ENCODE measurements at regions not wholly inside any gene's neighbourhood (a gene's known extent, or its start where the extent isn't known, plus 50 kb on each side); places are given as distances from the start of the nearest gene placed in this dataset.

GRCh38 chr1:164380893-164381292, 178.1 kb upstream of the PBX1 start:
- DNase-seq (ENCODE audit: low read depth, low spot score) (no peak), ATAC-seq (no peak), FAIRE-seq (no peak)
- ChIA-PET POLR2A (no interaction called here), CTCF (no interaction called here), SMC1A (ENCODE audit: uncharacterized antibody, unreplicated experiment) (no interaction called here), RAD21 (ENCODE audit: unreplicated experiment) (no interaction called here)
- Histone ChIP-seq H2AFZ (ENCODE audit: control insufficient read depth, low read depth, low read length) (no peak overlapping the region), H3K27me3 (replicated peaks in 1 of 2; ENCODE audit: control insufficient read depth in 2 of 2, insufficient read depth in 2 of 2, low read length in 1 of 2) (no peaks in the 10 kb centered on the region), H3K9me3 (replicated peaks; ENCODE audit: control insufficient read depth, insufficient read depth, low read length) (no peaks in the 10 kb centered on the region), H3K4me2 (ENCODE audit: control insufficient read depth, insufficient read depth) (no peak overlapping the region), H3K79me2 (ENCODE audit: control insufficient read depth, insufficient read depth, low read length) (no peaks in the 10 kb centered on the region), H3K4me1 (ENCODE audit: control insufficient read depth, insufficient read depth, low read length) (no peaks in the 10 kb centered on the region), H3K27ac (ENCODE audit: control insufficient read depth, insufficient read depth) (no peak overlapping the region), H3K36me3 (ENCODE audit: control insufficient read depth in 2 of 2, insufficient read depth in 2 of 2, low read length in 1 of 2) (no peaks in the 10 kb centered on the region), H3K9ac (ENCODE audit: control insufficient read depth, insufficient read depth, low read length) (no peak overlapping the region), H3K4me3 (no peak overlapping the region), H4K20me1 (ENCODE audit: control insufficient read depth, insufficient read depth) (no peaks in the 10 kb centered on the region)
- intact Hi-C loops (cut with micrococcal nuclease; ENCODE audit: unreplicated experiment): no loop called here
- WGBS (ENCODE audit: insufficient coverage, insufficient replicate concordance, low lambda C conversion rate, missing lambda C conversion rate): 0% methylated on average over 4 of the region's 4 CpGs
- TF ChIP-seq EZH2 (IDR thresholded peaks at IDR 0.05; ENCODE audit: borderline replicate concordance, control insufficient read depth, low read depth, low read length): no peak
- no peak for TF ChIP-seq KAT2A (conservative IDR thresholded peaks at IDR 0.05; ENCODE audit: control insufficient read depth, low read depth, low read length)
- TF ChIP-seq RUNX3 (IDR thresholded peaks at IDR 0.05; ENCODE audit: low read length): no peak
- TF ChIP-seq, protein P1, sequence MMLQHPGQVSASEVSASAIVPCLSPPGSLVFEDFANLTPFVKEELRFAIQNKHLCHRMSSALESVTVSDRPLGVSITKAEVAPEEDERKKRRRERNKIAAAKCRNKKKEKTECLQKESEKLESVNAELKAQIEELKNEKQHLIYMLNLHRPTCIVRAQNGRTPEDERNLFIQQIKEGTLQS (IDR thresholded peaks at IDR 0.05; ENCODE audit: borderline replicate concordance, extremely low read depth, low read depth, low read length): no peak
- TF ChIP-seq SMAD5 (IDR thresholded peaks at IDR 0.05; ENCODE audit: low read depth): no peak
- BruUV-seq (replicated peaks): no TSS peak
- in situ Hi-C loops (cut with MboI): no loop called here

DNA sequence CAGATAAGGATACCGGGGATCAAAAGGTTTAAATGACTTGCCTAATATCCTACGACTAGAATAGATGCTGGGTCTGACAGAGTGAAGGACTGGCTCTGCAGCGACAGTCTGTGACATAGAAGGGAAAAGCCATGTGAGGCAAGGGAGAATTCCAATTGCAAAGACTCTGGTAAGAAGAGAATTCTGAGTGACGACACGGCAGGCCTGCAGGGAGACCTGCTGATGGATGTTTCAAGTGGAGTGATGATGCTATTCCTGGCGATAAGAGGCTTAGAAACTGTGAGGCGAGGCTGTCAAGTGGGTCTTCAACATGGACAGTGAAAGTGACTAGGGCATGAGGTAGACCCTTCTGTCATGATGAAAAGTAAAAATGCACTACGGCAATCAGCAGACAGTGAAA, 176.6 kb upstream of the PBX1 start:
- Histone ChIP-seq H3K79me2 (ENCODE audit: control insufficient read depth, insufficient read depth, low read length) (no peaks in the 10 kb centered on the region), H3K4me1 (ENCODE audit: control insufficient read depth, insufficient read depth, low read length) (no peaks in the 10 kb centered on the region), H3K27me3 (replicated peaks in 1 of 2; ENCODE audit: control insufficient read depth in 2 of 2, insufficient read depth in 2 of 2, low read length in 1 of 2) (no peaks in the 10 kb centered on the region), H4K20me1 (ENCODE audit: control insufficient read depth, insufficient read depth) (no peaks in the 10 kb centered on the region), H3K9ac (ENCODE audit: control insufficient read depth, insufficient read depth, low read length) (no peak overlapping the region), H3K4me2 (ENCODE audit: control insufficient read depth, insufficient read depth) (no peak overlapping the region), H2AFZ (ENCODE audit: control insufficient read depth, low read depth, low read length) (no peak overlapping the region), H3K36me3 (ENCODE audit: control insufficient read depth in 2 of 2, insufficient read depth in 2 of 2, low read length in 1 of 2) (no peaks in the 10 kb centered on the region), H3K4me3 (no peak overlapping the region), H3K9me3 (replicated peaks; ENCODE audit: control insufficient read depth, insufficient read depth, low read length) (no peaks in the 10 kb centered on the region), H3K27ac (ENCODE audit: control insufficient read depth, insufficient read depth) (no peak overlapping the region)
- intact Hi-C loops (cut with micrococcal nuclease; ENCODE audit: unreplicated experiment) (no loop called here), in situ Hi-C loops (cut with MboI) (no loop called here)
- ChIA-PET CTCF (no interaction called here), SMC1A (ENCODE audit: uncharacterized antibody, unreplicated experiment) (no interaction called here), RAD21 (ENCODE audit: unreplicated experiment) (no interaction called here), POLR2A (no interaction called here)
- no TSS peak for BruUV-seq (replicated peaks)
- WGBS (ENCODE audit: insufficient coverage, insufficient replicate concordance, low lambda C conversion rate, missing lambda C conversion rate): 15% methylated on average over 8 of the region's 8 CpGs
- ATAC-seq (no peak), FAIRE-seq (no peak), DNase-seq (ENCODE audit: low read depth, low spot score) (no peak)
- TF ChIP-seq MEF2B (IDR thresholded peaks at IDR 0.05; ENCODE audit: partially characterized antibody, poor library complexity, severe bottlenecking) (no peak), BCLAF1 (IDR thresholded peaks at IDR 0.05) (no peak), ZNF384 (IDR thresholded peaks at IDR 0.05; ENCODE audit: borderline replicate concordance, low read depth, low read length) (no peak), JUNB (IDR thresholded peaks at IDR 0.05) (no peak)
- TF ChIP-seq, protein P2, sequence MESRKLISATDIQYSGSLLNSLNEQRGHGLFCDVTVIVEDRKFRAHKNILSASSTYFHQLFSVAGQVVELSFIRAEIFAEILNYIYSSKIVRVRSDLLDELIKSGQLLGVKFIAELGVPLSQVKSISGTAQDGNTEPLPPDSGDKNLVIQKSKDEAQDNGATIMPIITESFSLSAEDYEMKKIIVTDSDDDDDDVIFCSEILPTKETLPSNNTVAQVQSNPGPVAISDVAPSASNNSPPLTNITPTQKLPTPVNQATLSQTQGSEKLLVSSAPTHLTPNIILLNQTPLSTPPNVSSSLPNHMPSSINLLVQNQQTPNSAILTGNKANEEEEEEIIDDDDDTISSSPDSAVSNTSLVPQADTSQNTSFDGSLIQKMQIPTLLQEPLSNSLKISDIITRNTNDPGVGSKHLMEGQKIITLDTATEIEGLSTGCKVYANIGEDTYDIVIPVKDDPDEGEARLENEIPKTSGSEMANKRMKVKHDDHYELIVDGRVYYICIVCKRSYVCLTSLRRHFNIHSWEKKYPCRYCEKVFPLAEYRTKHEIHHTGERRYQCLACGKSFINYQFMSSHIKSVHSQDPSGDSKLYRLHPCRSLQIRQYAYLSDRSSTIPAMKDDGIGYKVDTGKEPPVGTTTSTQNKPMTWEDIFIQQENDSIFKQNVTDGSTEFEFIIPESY (IDR thresholded peaks at IDR 0.05): no peak
